C4-2B (cell line): ENCODE measurements at regions not wholly inside any gene's neighbourhood (a gene's known extent, or its start where the extent isn't known, plus 50 kb on each side); places are given as distances from the start of the nearest gene placed in this dataset.

Experiments
- CTCF ChIP-seq: fragments of 450-650 bp; conservative IDR thresholded peaks from 2 replicates; pipeline ENCODE4 v1.5.1; 2017; ENCODE audit warnings: mild to moderate bottlenecking
- ZFX ChIP-seq: fragments of 450-650 bp; IDR thresholded peaks from 2 replicates; pipeline ENCODE4 v1.6.1; 2017

DNA sequence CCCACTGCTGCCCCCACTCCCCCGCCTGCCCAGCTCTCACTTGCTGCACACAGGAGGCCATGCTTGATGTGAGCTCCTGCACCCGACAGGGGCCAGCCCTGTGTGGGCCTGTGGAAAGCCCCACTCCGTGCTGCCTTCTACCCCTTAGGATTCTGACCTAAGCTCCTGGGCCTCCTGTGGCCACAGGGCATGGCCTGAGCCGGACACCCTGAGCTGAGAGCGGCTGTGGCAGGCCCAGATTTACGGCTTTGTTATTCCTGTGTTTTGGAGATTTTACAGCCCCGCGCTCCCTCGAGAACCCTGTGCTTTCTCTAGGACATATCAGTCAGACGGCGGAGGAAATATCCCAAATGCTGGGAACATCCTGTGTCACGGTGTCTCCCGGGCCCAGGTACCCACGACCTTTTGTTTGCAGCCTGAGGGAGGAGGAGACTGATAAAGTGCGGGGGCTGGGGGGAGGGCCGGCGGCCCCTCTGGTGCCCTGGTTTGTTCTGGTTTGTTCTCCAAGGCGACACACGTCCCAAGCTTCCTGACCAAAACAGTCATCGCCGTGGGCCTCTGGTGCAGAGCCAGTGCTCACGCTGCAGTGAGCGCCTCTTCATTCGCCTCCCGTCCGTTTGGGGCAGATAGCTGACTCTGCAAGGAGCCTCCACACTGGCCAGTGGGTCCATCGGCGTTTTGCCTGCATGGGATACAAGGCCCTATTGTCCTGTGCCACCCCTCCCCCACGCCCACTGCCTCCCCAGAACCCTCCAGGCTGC, 363.4 kb downstream of the C16orf95 start:
- TF ChIP-seq CTCF (no peak), ZFX (no peak)
